Body of pancreas (tissue), 4 donors: ENCODE measurements at regions not wholly inside any gene's neighbourhood (a gene's known extent, or its start where the extent isn't known, plus 50 kb on each side); places are given as distances from the start of the nearest gene placed in this dataset.

ENCODE experiments used
- ATAC-seq: fragments of 150-250 bp; one replicate; pipeline ENCODE4 v1.9.1; 2016
- DNase-seq, 4 donors: peaks; one replicate each; pipeline ENCODE4 v3.0.0-alpha.2; 2019
- H3K27ac ChIP-seq, 4 donors: fragments of 200-600 bp; sonication (generic); 1 replicate in 3 of 4; 2 replicates in 1 of 4; pipeline versions ENCODE4 v1.5.1 to v1.6.1; 2016 to 2019; ENCODE audit warnings: mild to moderate bottlenecking in 1 of 4, mixed read lengths in 1 of 4, moderate library complexity in 1 of 4
- H3K27me3 ChIP-seq, 2 donors: fragments of 200-600 bp; sonication (generic); one replicate each; pipeline ENCODE4 v1.6.0; 2016; ENCODE audit warnings: mild to moderate bottlenecking in 1 of 2
- H3K36me3 ChIP-seq, 2 donors: fragments of 200-600 bp; sonication (generic); replicated peaks in 1 of 2; 2 replicates each; pipeline ENCODE4 v1.5.1; 2016; ENCODE audit warnings: low read depth in 2 of 2; ENCODE audit not compliant: insufficient read depth in 1 of 2
- H3K4me1 ChIP-seq: fragments of 200-600 bp; sonication (generic); one replicate; pipeline ENCODE4 v1.6.0; 2016
- H3K4me3 ChIP-seq, 2 donors: fragments of 200-600 bp; sonication (generic); 1 replicate in 1 of 2; 2 replicates in 1 of 2; pipeline ENCODE4 v1.5.1; 2016 to 2019
- H3K9me3 ChIP-seq, 3 donors: fragments of 200-600 bp; sonication (generic); 1 replicate in 2 of 3; 2 replicates in 1 of 3; pipeline ENCODE4 v1.5.1; 2016
- CTCF ChIP-seq, 7 experiments: fragments of 450-650 bp in 4 of 7; fragments of 200-600 bp in 3 of 7; sonication (generic) in 3 of 7; IDR thresholded peaks; one replicate each; pipeline ENCODE4 v1.5.1; 2016 to 2019; ENCODE audit warnings: antibody characterized with exemption in 7 of 7
- POLR2A ChIP-seq, 3 donors: fragments of 450-650 bp; IDR thresholded peaks; one replicate each; pipeline ENCODE4 v1.6.1; 2016; ENCODE audit warnings: antibody characterized with exemption in 3 of 3, mild to moderate bottlenecking in 2 of 3
- WGBS, 2 donors: methylation state at CpG; one replicate each; pipeline ENCODE4 v1.1.5; 2017; 5-methylcytosine and 5-hydroxymethylcytosine counted together
- intact Hi-C: fragments of 100-400 bp; cut with DNase I; formaldehyde crosslinking; loops from one replicate; pipeline ENCODE4 v1.15.1; 2023

- intact Hi-C loops: no loop called here
- Histone ChIP-seq H3K4me3 (no peak overlapping the region), H3K9me3 (no peaks in the 10 kb centered on the region), H3K27me3 (no peaks in the 10 kb centered on the region), H3K4me1 (no peaks in the 10 kb centered on the region), H3K27ac (no peak overlapping the region), H3K36me3 (no peaks in the 10 kb centered on the region)
- 53 to 63% methylated on average over 15 of the region's 15 CpGs for WGBS, 2 donors
- no peak for ATAC-seq
- TF ChIP-seq CTCF (IDR thresholded peaks at IDR 0.05) (no peak), POLR2A (IDR thresholded peaks at IDR 0.05) (no peak)
- no peak for DNase-seq
Measured at GRCh38 chr14:104385111-104385510, 194.5 kb upstream of the C14orf180 start.

GRCh38 chr14:104385531-104386101, 193.9 kb upstream of the C14orf180 start:
- Histone ChIP-seq H3K36me3 (no peaks in the 10 kb centered on the region), H3K4me3 (no peak overlapping the region), H3K27me3 (no peaks in the 10 kb centered on the region), H3K4me1 (no peaks in the 10 kb centered on the region), H3K9me3 (no peaks in the 10 kb centered on the region), H3K27ac (no peak overlapping the region)
- ATAC-seq: no peak
- TF ChIP-seq CTCF (IDR thresholded peaks at IDR 0.05) (no peak), POLR2A (IDR thresholded peaks at IDR 0.05) (no peak)
- WGBS, 2 donors: 49 to 55% methylated on average over 20 of the region's 20 CpGs
- peak in 2 of 4 donors; percentile 8 to 9 for DNase-seq
- intact Hi-C loops: no loop called here

- intact Hi-C loops: no loop called here
- DNase-seq (peak in 1 of 4 donors; percentile 4), ATAC-seq (no peak)
- Histone ChIP-seq H3K4me1 (no peaks in the 10 kb centered on the region), H3K9me3 (no peaks in the 10 kb centered on the region), H3K36me3 (no peaks in the 10 kb centered on the region), H3K27me3 (no peaks in the 10 kb centered on the region), H3K4me3 (no peak overlapping the region), H3K27ac (no peak overlapping the region)
- no peak for TF ChIP-seq POLR2A (IDR thresholded peaks at IDR 0.05)
- no peak for TF ChIP-seq CTCF (IDR thresholded peaks at IDR 0.05)
- WGBS, 2 donors: 71 to 76% methylated on average over 17 to 25 of the region's 26 CpGs
Measured at GRCh38 chr14:104386151-104386841, 193.3 kb upstream of the C14orf180 start.

- no peak for TF ChIP-seq CTCF (IDR thresholded peaks at IDR 0.05)
- TF ChIP-seq POLR2A (IDR thresholded peaks at IDR 0.05): no peak
- no peaks in the 10 kb centered on the region for H3K4me1 ChIP-seq
- no peaks in the 10 kb centered on the region for H3K9me3 ChIP-seq
- no peaks in the 10 kb centered on the region for H3K27me3 ChIP-seq
- DNase-seq (peak in 1 of 4 donors; percentile 6), ATAC-seq (no peak)
- intact Hi-C loops: no loop called here
- no peaks in the 10 kb centered on the region for H3K36me3 ChIP-seq
- H3K27ac ChIP-seq: no peak overlapping the region
- no peak overlapping the region for H3K4me3 ChIP-seq
- WGBS, 2 donors: 73 to 85% methylated on average over 17 to 25 of the region's 25 CpGs
Measured at GRCh38 chr14:104387022-104388010, 192.2 kb upstream of the C14orf180 start.
